ENCODE measurements at regions not wholly inside any gene's neighbourhood (a gene's known extent, or its start where the extent isn't known, plus 50 kb on each side); places are given as distances from the start of the nearest gene placed in this dataset.
"Not testable (repeated sequence)": the region's sequence is repeated elsewhere in the genome, so short reads cannot be mapped to it uniquely, and the experiment has no call there.

GRCh38 chr22:22117864-22118544 is 126.6 kb upstream of the VPREB1 start:
- not testable (repeated sequence) for DNase-seq

GRCh38 chr22:22116997-22117770 is 127.4 kb upstream of the VPREB1 start:
- DNase-seq: not testable (repeated sequence)

GRCh38 chr22:22113701-22114100 is 130.9 kb upstream of the VPREB1 start:
- no peak for DNase-seq

- DNase-seq: no peak
Observed at GRCh38 chr22:22112533-22113294, 130.1 kb upstream of the TOP3B start.

GRCh38 chr22:22111983-22112382 is 129.4 kb upstream of the TOP3B start:
- DNase-seq: no peak

GRCh38 chr22:22111267-22111751 is 128.7 kb upstream of the TOP3B start:
- DNase-seq: no peak

GRCh38 chr22:22110548-22111266 is 128.1 kb upstream of the TOP3B start:
- DNase-seq: no peak

GRCh38 chr22:22109693-22110466 is 127.3 kb upstream of the TOP3B start:
- DNase-seq: no peak

GRCh38 chr22:22106855-22107254 is 124.3 kb upstream of the TOP3B start:
- no peak for DNase-seq

GRCh38 chr22:22105364-22105763 is 122.8 kb upstream of the TOP3B start:
- DNase-seq: no peak

- DNase-seq: no peak
Observed at GRCh38 chr22:22103078-22103875, 120.7 kb upstream of the TOP3B start.

- no peak for DNase-seq
Observed at GRCh38 chr22:22099833-22100812, 117.5 kb upstream of the TOP3B start.

GRCh38 chr22:22099194-22099486 is 116.6 kb upstream of the TOP3B start:
- no peak for DNase-seq

- no peak for DNase-seq
Observed at GRCh38 chr22:22098457-22099193, 116.0 kb upstream of the TOP3B start.

- no peak for DNase-seq
Observed at GRCh38 chr22:22097727-22098228, 115.2 kb upstream of the TOP3B start.

GRCh38 chr22:22094921-22095320 is 112.3 kb upstream of the TOP3B start:
- no peak for DNase-seq

- DNase-seq: no peak
Observed at GRCh38 chr22:22094514-22094913, 111.9 kb upstream of the TOP3B start.

GRCh38 chr22:22093743-22094142 is 111.2 kb upstream of the TOP3B start:
- DNase-seq: no peak

GRCh38 chr22:22092974-22093373 is 110.4 kb upstream of the TOP3B start:
- DNase-seq: no peak

Data from GDM1 (cell line).